ENCODE measurements at regions not wholly inside any gene's neighbourhood (a gene's known extent, or its start where the extent isn't known, plus 50 kb on each side); places are given as distances from the start of the nearest gene placed in this dataset.

- H3K4me3 Mint-ChIP-seq, result no peak overlapping the region
- no peak overlapping the region for H3K27ac Mint-ChIP-seq
- ChIA-PET POLR2A (no interaction called here), CTCF (no interaction called here)
- no peak overlapping the region for H3K27ac ChIP-seq (ENCODE audit: low read length in 2 of 2)
- H4K20me1 ChIP-seq (ENCODE audit: control insufficient read depth, insufficient read depth, low read length, poor library complexity, severe bottlenecking), result no peaks in the 10 kb centered on the region
- no peak overlapping the region for H3K4me3 ChIP-seq (ENCODE audit: control extremely low read depth in 1 of 5, extremely low read depth in 1 of 5, insufficient read depth in 1 of 5, low read depth in 2 of 5, low read length in 4 of 5)
- H3K4me1 Mint-ChIP-seq, result no peaks in the 10 kb centered on the region
- H3K9me3 Mint-ChIP-seq (ENCODE audit: insufficient read depth), result peaks cover 2% of the 10 kb centered on the region
- no peak overlapping the region for H3K4me2 ChIP-seq (replicated peaks; ENCODE audit: low read depth, low read length, poor library complexity, severe bottlenecking)
- H3K79me2 ChIP-seq (ENCODE audit: control insufficient read depth, insufficient read depth, low read length), result no peaks in the 10 kb centered on the region
- WGBS (ENCODE audit: insufficient coverage), result 95% methylated on average over 3 of the region's 7 CpGs
- no peaks in the 10 kb centered on the region for H3K4me1 ChIP-seq (ENCODE audit: control insufficient read depth in 2 of 2, insufficient read depth in 2 of 2, low read length in 2 of 2)
- peaks cover 9% of the 10 kb centered on the region for H3K27me3 Mint-ChIP-seq
- H3K9ac ChIP-seq (ENCODE audit: low read length), result no peak overlapping the region
- no peak for ATAC-seq (ENCODE audit: low read depth)
- H3K27me3 ChIP-seq (replicated peaks in 1 of 4; ENCODE audit: control extremely low read depth in 1 of 4, control insufficient read depth in 3 of 4, insufficient read depth in 4 of 4, low read length in 3 of 4), result no peaks in the 10 kb centered on the region
- peaks cover 0 to 4% (median 0%) of the 10 kb centered on the region in 3 donors for H3K9me3 ChIP-seq (ENCODE audit: control extremely low read depth in 1 of 3, control insufficient read depth in 2 of 3, insufficient read depth in 1 of 3, low read length in 2 of 3)
- intact Hi-C loops (cut with micrococcal nuclease), result no loop called here
- TF ChIP-seq CTCF (IDR thresholded peaks at IDR 0.05), result no peak
- no peak for TF ChIP-seq EZH2 (IDR thresholded peaks at IDR 0.05; ENCODE audit: borderline replicate concordance, insufficient read depth, low read depth, low read length, poor library complexity, severe bottlenecking)
- no peak overlapping the region for H2AFZ ChIP-seq (ENCODE audit: insufficient read depth, low read depth, low read length, poor library complexity, severe bottlenecking)
- no peaks in the 10 kb centered on the region for H3K36me3 ChIP-seq (replicated peaks in 1 of 2; ENCODE audit: control extremely low read depth in 1 of 2, control insufficient read depth in 1 of 2, extremely low read depth in 1 of 2, insufficient read depth in 2 of 2, low read length in 1 of 2)
- no peak for DNase-seq
Observed at GRCh38 chr1:184329962-184330868, 56.6 kb upstream of the C1orf21 start.

- WGBS (ENCODE audit: insufficient coverage), result 100% methylated on average over 1 of the region's 4 CpGs
- intact Hi-C loops (cut with micrococcal nuclease), result no loop called here
- POLR2A ChIA-PET, result no interaction called here
- TF ChIP-seq EZH2 (IDR thresholded peaks at IDR 0.05; ENCODE audit: borderline replicate concordance, insufficient read depth, low read depth, low read length, poor library complexity, severe bottlenecking) (no peak), CTCF (IDR thresholded peaks at IDR 0.05) (no peak)
- no peak overlapping the region for H2AFZ ChIP-seq (ENCODE audit: insufficient read depth, low read depth, low read length, poor library complexity, severe bottlenecking)
- peaks cover 2% of the 10 kb centered on the region for H3K9me3 Mint-ChIP-seq (ENCODE audit: insufficient read depth)
- H3K27me3 ChIP-seq (replicated peaks in 1 of 4; ENCODE audit: control extremely low read depth in 1 of 4, control insufficient read depth in 3 of 4, insufficient read depth in 4 of 4, low read length in 3 of 4), result no peaks in the 10 kb centered on the region
- no peak overlapping the region for H3K27ac ChIP-seq (ENCODE audit: low read length in 2 of 2)
- no peaks in the 10 kb centered on the region for H3K36me3 ChIP-seq (replicated peaks in 1 of 2; ENCODE audit: control extremely low read depth in 1 of 2, control insufficient read depth in 1 of 2, extremely low read depth in 1 of 2, insufficient read depth in 2 of 2, low read length in 1 of 2)
- H3K4me1 ChIP-seq (ENCODE audit: control insufficient read depth in 2 of 2, insufficient read depth in 2 of 2, low read length in 2 of 2), result no peaks in the 10 kb centered on the region
- peaks cover 0 to 4% (median 0%) of the 10 kb centered on the region in 3 donors for H3K9me3 ChIP-seq (ENCODE audit: control extremely low read depth in 1 of 3, control insufficient read depth in 2 of 3, insufficient read depth in 1 of 3, low read length in 2 of 3)
- no peak overlapping the region for H3K4me2 ChIP-seq (replicated peaks; ENCODE audit: low read depth, low read length, poor library complexity, severe bottlenecking)
- CTCF ChIA-PET, result no interaction called here
- H3K4me3 ChIP-seq (ENCODE audit: control extremely low read depth in 1 of 5, extremely low read depth in 1 of 5, insufficient read depth in 1 of 5, low read depth in 2 of 5, low read length in 4 of 5), result no peak overlapping the region
- H3K27me3 Mint-ChIP-seq, result peaks cover 9% of the 10 kb centered on the region
- H3K4me1 Mint-ChIP-seq, result no peaks in the 10 kb centered on the region
- no peaks in the 10 kb centered on the region for H3K79me2 ChIP-seq (ENCODE audit: control insufficient read depth, insufficient read depth, low read length)
- no peak overlapping the region for H3K4me3 Mint-ChIP-seq
- no peak overlapping the region for H3K27ac Mint-ChIP-seq
- no peaks in the 10 kb centered on the region for H4K20me1 ChIP-seq (ENCODE audit: control insufficient read depth, insufficient read depth, low read length, poor library complexity, severe bottlenecking)
- H3K9ac ChIP-seq (ENCODE audit: low read length), result no peak overlapping the region
- ATAC-seq (ENCODE audit: low read depth), result no peak
- DNase-seq, result no peak
Observed at GRCh38 chr1:184330875-184331274, 56.0 kb upstream of the C1orf21 start.
